ENCODE measurements at regions not wholly inside any gene's neighbourhood (a gene's known extent, or its start where the extent isn't known, plus 50 kb on each side); places are given as distances from the start of the nearest gene placed in this dataset.

GRCh38 chr3:177947901-177948300 lies 588.3 kb upstream of the KCNMB2 start:
- H2AFZ ChIP-seq (ENCODE audit: low read length): no peak overlapping the region
- H3K27me3 ChIP-seq (ENCODE audit: insufficient read depth, low read length, poor library complexity, severe bottlenecking): no peaks in the 10 kb centered on the region
- H3K4me3 ChIP-seq (ENCODE audit: low read length, poor library complexity, severe bottlenecking): no peak overlapping the region
- no peak overlapping the region for H3K4me2 ChIP-seq (ENCODE audit: low read depth, low read length, poor library complexity, severe bottlenecking)
- peaks cover 42% of the 10 kb centered on the region for H3K4me1 ChIP-seq (ENCODE audit: insufficient read depth, low read length, poor library complexity, severe bottlenecking)
- no peaks in the 10 kb centered on the region for H3K79me2 ChIP-seq (ENCODE audit: insufficient read depth, low read length)
- TF ChIP-seq EZH2phosphoT487 (IDR thresholded peaks at IDR 0.05; ENCODE audit: borderline replicate concordance): no peak
- TF ChIP-seq CTCF (conservative IDR thresholded peaks at IDR 0.05; ENCODE audit: low read length): no peak
- H3K9me2 ChIP-seq (replicated peaks; ENCODE audit: low read depth, low read length): no peaks in the 10 kb centered on the region
- H3K36me3 ChIP-seq (ENCODE audit: insufficient read depth, low read length): no peaks in the 10 kb centered on the region
- no peaks in the 10 kb centered on the region for H3K9me3 ChIP-seq (ENCODE audit: insufficient read depth, low read depth, low read length)
- no peak overlapping the region for H3K9ac ChIP-seq (ENCODE audit: low read depth, low read length, poor library complexity, severe bottlenecking)
- H4K20me1 ChIP-seq (ENCODE audit: insufficient read depth, low read length, poor library complexity, severe bottlenecking): no peaks in the 10 kb centered on the region
- 0 out of 2 replicates have a peak, but pooled peaks cover 4% of the 10 kb centered on the region for H3F3A ChIP-seq (ENCODE audit: low read depth)

GRCh38 chr3:177948716-177949425 lies 587.4 kb upstream of the KCNMB2 start:
- no peak overlapping the region for H3K4me2 ChIP-seq (ENCODE audit: low read depth, low read length, poor library complexity, severe bottlenecking)

GRCh38 chr3:177959188-177959587 lies 577.0 kb upstream of the KCNMB2 start:
- no peaks in the 10 kb centered on the region for H3K27me3 ChIP-seq (ENCODE audit: insufficient read depth, low read length, poor library complexity, severe bottlenecking)
- H3K4me3 ChIP-seq (ENCODE audit: low read length, poor library complexity, severe bottlenecking): no peak overlapping the region
- H3K9me3 ChIP-seq (ENCODE audit: insufficient read depth, low read depth, low read length): no peaks in the 10 kb centered on the region
- H3K36me3 ChIP-seq (ENCODE audit: insufficient read depth, low read length): no peaks in the 10 kb centered on the region
- no peak overlapping the region for H3K9ac ChIP-seq (ENCODE audit: low read depth, low read length, poor library complexity, severe bottlenecking)
- no peak overlapping the region for H2AFZ ChIP-seq (ENCODE audit: low read length)
- no peaks in the 10 kb centered on the region for H3K4me1 ChIP-seq (ENCODE audit: insufficient read depth, low read length, poor library complexity, severe bottlenecking)
- no peaks in the 10 kb centered on the region for H3K9me2 ChIP-seq (replicated peaks; ENCODE audit: low read depth, low read length)
- H3F3A ChIP-seq (ENCODE audit: low read depth): no peaks in the 10 kb centered on the region
- TF ChIP-seq EZH2phosphoT487 (IDR thresholded peaks at IDR 0.05; ENCODE audit: borderline replicate concordance) (no peak), CTCF (conservative IDR thresholded peaks at IDR 0.05; ENCODE audit: low read length) (no peak)
- H3K4me2 ChIP-seq (ENCODE audit: low read depth, low read length, poor library complexity, severe bottlenecking): no peak overlapping the region
- no peaks in the 10 kb centered on the region for H4K20me1 ChIP-seq (ENCODE audit: insufficient read depth, low read length, poor library complexity, severe bottlenecking)
- H3K79me2 ChIP-seq (ENCODE audit: insufficient read depth, low read length): no peaks in the 10 kb centered on the region

More at GRCh38 chr3:177948716-177949425, 587.4 kb upstream of the KCNMB2 start:
- Histone ChIP-seq H3K79me2 (ENCODE audit: insufficient read depth, low read length) (no peaks in the 10 kb centered on the region), H3K4me1 (ENCODE audit: insufficient read depth, low read length, poor library complexity, severe bottlenecking) (peaks cover 32% of the 10 kb centered on the region), H3K9me2 (replicated peaks; ENCODE audit: low read depth, low read length) (no peaks in the 10 kb centered on the region), H3K4me3 (ENCODE audit: low read length, poor library complexity, severe bottlenecking) (no peak overlapping the region), H3K27me3 (ENCODE audit: insufficient read depth, low read length, poor library complexity, severe bottlenecking) (no peaks in the 10 kb centered on the region), H4K20me1 (ENCODE audit: insufficient read depth, low read length, poor library complexity, severe bottlenecking) (no peaks in the 10 kb centered on the region), H3K9me3 (ENCODE audit: insufficient read depth, low read depth, low read length) (no peaks in the 10 kb centered on the region), H2AFZ (ENCODE audit: low read length) (peak overlapping the region; percentile 56), H3K36me3 (ENCODE audit: insufficient read depth, low read length) (no peaks in the 10 kb centered on the region), H3K9ac (ENCODE audit: low read depth, low read length, poor library complexity, severe bottlenecking) (no peak overlapping the region), H3F3A (ENCODE audit: low read depth) (0 out of 2 replicates have a peak, but pooled peaks cover 4% of the 10 kb centered on the region)
- TF ChIP-seq CTCF (conservative IDR thresholded peaks at IDR 0.05; ENCODE audit: low read length) (no peak), EZH2phosphoT487 (IDR thresholded peaks at IDR 0.05; ENCODE audit: borderline replicate concordance) (no peak)

Measured in Loucy (cell line).